Activated T-helper 1 cell treated with anti-CD3 and anti-CD28 coated beads, Interleukin-12 subunit alpha, Interleukin-12 subunit beta, Interleukin-2, Interleukin-4 antibody, amounts not matched to agents 30 ng/mL and 10 ng/mL and 1 ng/mL, durations not matched to agents 14 hours and 24 hours and 36 hours (primary cell): ENCODE measurements at regions not wholly inside any gene's neighbourhood (a gene's known extent, or its start where the extent isn't known, plus 50 kb on each side); places are given as distances from the start of the nearest gene placed in this dataset.

Experiments
- DNase-seq: peaks from one replicate; pipeline ENCODE4 v3.0.0; 2021; ENCODE audit warnings: low spot score
- H3K27ac Mint-ChIP-seq: one replicate; pipeline ENCODE4 v1.8.0; 2021; ENCODE audit warnings: mild to moderate bottlenecking, mixed read lengths
- H3K27me3 Mint-ChIP-seq: one replicate; pipeline ENCODE4 v1.8.0; 2022; ENCODE audit warnings: mild to moderate bottlenecking, moderate library complexity, mixed read lengths; ENCODE audit not compliant: insufficient read depth
- H3K36me3 Mint-ChIP-seq: one replicate; pipeline ENCODE4 v1.8.0; 2021; ENCODE audit warnings: low read depth, mixed read lengths
- H3K4me1 Mint-ChIP-seq: one replicate; pipeline ENCODE4 v1.8.0; 2021; ENCODE audit warnings: low read depth, mixed read lengths
- H3K4me3 Mint-ChIP-seq: one replicate; pipeline ENCODE4 v1.8.0; 2021; ENCODE audit warnings: mild to moderate bottlenecking, moderate library complexity, mixed read lengths
- H3K9me3 Mint-ChIP-seq: one replicate; pipeline ENCODE4 v1.8.0; 2021; ENCODE audit warnings: mixed read lengths
- intact Hi-C: fragments of 100-400 bp; cut with micrococcal nuclease; formaldehyde crosslinking; loops from one replicate; pipeline ENCODE4 v1.15.1; 2024

DNA sequence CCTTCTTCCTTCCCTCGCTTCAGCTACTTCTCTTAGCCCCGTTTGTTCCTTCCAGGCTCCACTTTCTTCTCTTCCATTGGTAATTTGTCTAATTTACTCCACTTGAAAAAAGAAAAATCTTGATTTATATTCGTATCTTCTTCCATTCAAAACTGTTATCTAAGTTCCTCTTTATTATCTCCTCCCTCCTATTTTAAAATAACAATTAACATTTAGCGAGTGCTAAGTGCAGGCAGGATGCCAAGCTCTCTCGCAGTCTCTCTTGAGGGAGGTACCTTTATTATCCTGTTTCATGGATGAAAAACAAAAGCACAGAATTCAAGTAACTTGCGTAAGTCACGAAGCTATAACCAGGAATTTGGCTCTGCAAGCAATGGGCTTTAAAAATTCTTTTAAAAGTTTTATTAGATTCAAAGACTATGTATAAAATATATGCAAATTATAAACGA is 418.9 kb upstream of the NAALADL2 start:
- no peak overlapping the region for H3K27ac Mint-ChIP-seq
- H3K36me3 Mint-ChIP-seq, result no peaks in the 10 kb centered on the region
- peak overlapping the region; percentile 43 for H3K4me3 Mint-ChIP-seq
- H3K4me1 Mint-ChIP-seq, result peaks cover 10% of the 10 kb centered on the region
- no peaks in the 10 kb centered on the region for H3K9me3 Mint-ChIP-seq
- H3K27me3 Mint-ChIP-seq, result peaks cover 19% of the 10 kb centered on the region
- no peak for DNase-seq
- intact Hi-C loops, result loop anchor here (5.0 kb wide), 1 partner anchor 1043 kb away; the partner anchor contains the start of gene NLGN1

DNA sequence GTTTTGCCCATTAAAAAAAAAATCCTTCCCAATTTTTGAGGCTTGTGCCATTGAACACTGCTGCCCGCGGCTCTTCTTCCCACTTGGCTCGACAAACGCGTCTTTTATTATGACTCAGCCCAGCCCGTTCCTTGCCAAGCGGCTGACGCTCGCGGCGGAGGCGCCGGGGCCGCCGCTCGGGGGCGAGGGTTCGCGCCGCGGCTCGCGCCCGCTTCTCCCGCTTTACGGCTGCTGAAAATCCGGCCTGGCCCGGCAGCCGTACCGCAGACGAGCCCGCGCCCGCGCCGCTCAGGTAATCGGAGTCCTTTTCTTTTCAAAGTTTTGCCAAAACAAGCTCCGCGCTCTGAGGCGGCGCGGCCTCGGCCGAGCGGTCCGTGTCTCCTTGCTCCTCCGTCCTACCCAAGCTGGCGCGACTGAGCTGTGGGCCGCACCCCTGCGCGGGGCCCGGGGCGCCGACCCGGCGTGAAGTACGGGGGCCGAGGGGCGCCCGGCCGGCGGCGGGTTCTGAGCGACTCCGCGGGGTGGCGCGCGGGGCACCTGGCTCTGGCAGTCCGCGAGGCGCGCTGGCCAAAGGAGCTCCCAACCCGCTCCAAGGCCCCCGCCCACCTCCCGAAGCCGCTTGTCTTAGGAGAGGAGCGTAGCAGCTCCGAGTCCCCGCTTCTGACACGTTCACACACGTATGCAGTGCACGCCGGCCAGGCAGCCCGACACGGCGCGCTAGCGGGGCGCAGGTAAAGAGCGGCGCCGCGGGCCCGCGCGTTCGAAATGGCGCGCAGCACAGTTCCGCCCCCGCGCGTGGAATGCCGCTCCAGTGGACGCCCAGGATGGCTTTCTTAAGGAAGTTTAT is 418.2 kb upstream of the NAALADL2 start:
- no peaks in the 10 kb centered on the region for H3K9me3 Mint-ChIP-seq
- peak; percentile 19 for DNase-seq
- H3K4me1 Mint-ChIP-seq, result peaks cover 10% of the 10 kb centered on the region
- H3K4me3 Mint-ChIP-seq, result peak overlapping the region; percentile 76
- intact Hi-C loops, result loop anchor here (5.0 kb wide), 1 partner anchor 1044 kb away; the partner anchor contains the start of gene NLGN1
- no peaks in the 10 kb centered on the region for H3K36me3 Mint-ChIP-seq
- H3K27me3 Mint-ChIP-seq, result peaks cover 19% of the 10 kb centered on the region
- H3K27ac Mint-ChIP-seq, result no peak overlapping the region

DNA sequence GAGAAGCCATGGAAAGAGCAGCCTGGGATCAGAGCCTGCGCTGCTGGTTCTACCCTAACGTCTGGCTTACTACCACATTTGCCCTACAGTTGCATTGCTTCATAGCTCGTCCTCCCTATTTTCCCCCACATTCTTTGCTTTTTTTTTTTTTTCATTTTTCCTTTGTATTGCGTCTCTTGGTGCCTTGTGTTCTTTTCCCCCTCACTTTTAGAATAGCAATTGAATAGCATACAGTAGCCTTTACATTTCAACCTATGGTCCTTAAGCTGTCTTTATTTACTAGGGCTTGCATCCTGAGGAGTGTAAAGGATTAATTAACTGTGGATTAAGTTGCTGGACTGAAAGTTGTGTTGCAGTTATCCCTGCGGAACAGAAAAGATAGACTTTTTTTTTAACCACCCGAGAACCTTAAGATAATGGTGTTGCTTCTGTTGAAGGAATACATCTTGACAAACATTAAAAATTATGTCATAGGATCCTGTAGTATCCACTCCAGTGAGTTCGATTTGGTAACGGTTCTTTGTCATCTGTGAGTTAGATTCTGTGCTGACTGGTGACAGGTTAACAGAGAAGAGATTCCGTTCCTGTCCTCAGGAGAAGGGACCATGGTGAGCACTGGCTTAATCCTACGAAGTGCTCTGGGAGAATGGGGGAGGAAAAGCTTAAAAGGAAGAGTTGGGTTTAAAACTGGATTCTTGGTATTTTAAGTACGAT is 417.4 kb upstream of the NAALADL2 start:
- Mint-ChIP-seq H3K27me3 (peaks cover 19% of the 10 kb centered on the region), H3K27ac (no peak overlapping the region), H3K4me1 (peaks cover 10% of the 10 kb centered on the region), H3K4me3 (peak overlapping the region; percentile 76), H3K9me3 (no peaks in the 10 kb centered on the region), H3K36me3 (no peaks in the 10 kb centered on the region)
- intact Hi-C loops, result loop anchor here (5.0 kb wide), 1 partner anchor 1044 kb away; the partner anchor contains the start of gene NLGN1
- no peak for DNase-seq

DNA sequence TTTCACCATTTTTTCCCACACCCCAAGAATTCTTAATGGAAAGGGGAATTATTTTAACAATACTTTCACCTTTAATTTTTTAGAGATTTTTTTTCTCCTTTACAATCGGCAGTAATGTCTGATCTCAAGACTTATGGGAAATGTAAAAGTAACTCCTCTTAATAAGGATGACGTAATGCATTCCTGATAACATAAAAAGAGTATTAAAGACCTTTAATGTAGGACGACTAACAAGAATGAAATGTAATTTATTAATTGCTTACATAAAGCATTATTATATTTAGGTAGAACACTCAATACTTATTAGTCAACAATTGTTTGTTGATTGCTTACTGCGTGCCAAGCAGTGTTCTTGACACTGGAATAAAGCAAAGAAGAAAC is 416.8 kb upstream of the NAALADL2 start:
- Mint-ChIP-seq H3K9me3 (no peaks in the 10 kb centered on the region), H3K36me3 (no peaks in the 10 kb centered on the region), H3K27ac (no peak overlapping the region), H3K27me3 (peaks cover 19% of the 10 kb centered on the region), H3K4me1 (peaks cover 10% of the 10 kb centered on the region), H3K4me3 (no peak overlapping the region)
- no peak for DNase-seq
- intact Hi-C loops, result loop anchor here (5.0 kb wide), 1 partner anchor 1045 kb away; the partner anchor contains the start of gene NLGN1

DNA sequence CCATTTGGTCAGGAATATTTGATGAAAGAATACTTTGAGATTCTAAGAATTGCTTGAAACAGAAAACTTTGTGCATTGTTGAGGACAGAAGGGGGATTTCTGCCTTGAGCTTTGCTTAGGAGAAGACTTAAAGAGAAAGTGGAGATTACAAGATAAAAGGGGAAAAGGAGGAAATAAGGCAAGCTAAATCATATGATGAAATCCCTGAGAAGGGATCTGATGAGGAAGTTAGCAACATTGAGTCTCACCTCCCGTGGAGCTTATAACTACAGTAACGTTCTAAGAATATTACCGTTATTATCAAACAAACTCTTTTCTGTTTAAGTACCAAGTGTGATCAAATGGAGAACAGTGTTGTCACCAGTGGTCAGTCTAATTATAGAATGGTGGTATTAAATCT is 414.7 kb upstream of the NAALADL2 start:
- Mint-ChIP-seq H3K9me3 (peaks cover 6% of the 10 kb centered on the region), H3K36me3 (no peaks in the 10 kb centered on the region), H3K27me3 (peaks cover 16% of the 10 kb centered on the region), H3K27ac (no peak overlapping the region), H3K4me1 (peaks cover 10% of the 10 kb centered on the region), H3K4me3 (no peak overlapping the region)
- intact Hi-C loops, result loop anchor here (5.0 kb wide), 1 partner anchor 1047 kb away; the partner anchor contains the start of gene NLGN1
- DNase-seq, result no peak

DNA sequence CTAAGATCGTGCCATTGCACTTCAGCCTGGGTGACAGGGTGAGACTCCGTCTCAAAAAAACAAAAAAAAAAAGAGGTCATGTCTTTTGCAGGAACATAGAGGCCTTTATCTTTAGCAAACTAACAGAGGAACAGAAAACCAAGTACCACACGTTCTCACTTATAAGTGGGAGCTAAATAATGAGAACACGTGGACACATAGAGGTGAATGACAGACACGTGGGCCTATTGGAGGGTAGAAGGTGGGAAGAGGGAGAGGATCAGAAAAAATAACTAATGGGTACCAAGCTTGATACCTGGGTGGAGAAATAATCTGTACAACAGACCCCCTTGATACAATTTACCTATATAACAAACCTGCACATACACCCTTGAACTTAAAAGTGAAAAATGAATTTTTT is 401.4 kb upstream of the NAALADL2 start:
- Mint-ChIP-seq H3K36me3 (no peaks in the 10 kb centered on the region), H3K4me3 (no peak overlapping the region), H3K9me3 (no peaks in the 10 kb centered on the region), H3K27ac (no peak overlapping the region), H3K4me1 (no peaks in the 10 kb centered on the region), H3K27me3 (no peaks in the 10 kb centered on the region)
- intact Hi-C loops, result no loop called here
- no peak for DNase-seq

DNA sequence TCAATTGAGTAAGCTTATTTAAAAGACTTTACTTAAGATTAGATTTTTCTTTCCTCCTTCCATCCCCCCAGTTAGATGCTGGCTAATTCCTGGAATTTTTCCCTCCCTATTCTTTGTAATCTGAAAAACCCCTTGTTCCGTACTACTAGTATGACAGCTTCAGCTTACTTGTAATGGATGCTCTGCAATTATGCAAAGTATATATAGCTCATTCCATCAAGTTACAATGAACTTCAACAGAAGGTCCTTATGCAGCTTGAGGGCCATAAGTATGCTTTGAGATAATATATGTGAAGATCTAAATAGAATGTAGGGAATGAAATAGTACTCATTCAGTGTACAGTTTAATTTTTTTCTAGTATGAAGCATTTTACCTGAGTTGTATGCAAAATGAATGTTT is 398.3 kb upstream of the NAALADL2 start:
- H3K27ac Mint-ChIP-seq, result no peak overlapping the region
- no peaks in the 10 kb centered on the region for H3K27me3 Mint-ChIP-seq
- no peaks in the 10 kb centered on the region for H3K9me3 Mint-ChIP-seq
- DNase-seq, result no peak
- no peaks in the 10 kb centered on the region for H3K36me3 Mint-ChIP-seq
- H3K4me1 Mint-ChIP-seq, result no peaks in the 10 kb centered on the region
- intact Hi-C loops, result no loop called here
- no peak overlapping the region for H3K4me3 Mint-ChIP-seq

DNA sequence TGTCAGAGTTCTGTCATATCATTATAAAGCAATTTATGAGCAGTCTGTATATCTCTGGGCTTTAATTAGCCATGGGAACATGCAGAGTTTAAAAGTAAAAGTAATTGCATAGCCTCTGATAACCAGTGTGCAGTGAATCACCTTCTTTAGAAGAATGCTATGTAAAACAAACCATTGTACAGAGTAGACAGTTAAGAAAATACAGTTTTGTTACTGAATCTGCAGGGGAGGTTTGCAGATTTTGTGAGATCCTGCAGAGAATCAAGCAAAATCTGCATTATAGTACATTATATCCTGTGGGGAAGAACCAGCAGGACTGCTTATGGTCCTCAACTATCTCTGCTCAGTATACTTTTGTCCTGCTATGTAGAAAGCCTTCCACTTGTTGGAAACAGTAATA is 396.2 kb upstream of the NAALADL2 start:
- no peaks in the 10 kb centered on the region for H3K4me1 Mint-ChIP-seq
- no peak overlapping the region for H3K4me3 Mint-ChIP-seq
- DNase-seq, result no peak
- H3K27me3 Mint-ChIP-seq, result no peaks in the 10 kb centered on the region
- H3K36me3 Mint-ChIP-seq, result no peaks in the 10 kb centered on the region
- intact Hi-C loops, result no loop called here
- H3K27ac Mint-ChIP-seq, result no peak overlapping the region
- no peaks in the 10 kb centered on the region for H3K9me3 Mint-ChIP-seq

DNA sequence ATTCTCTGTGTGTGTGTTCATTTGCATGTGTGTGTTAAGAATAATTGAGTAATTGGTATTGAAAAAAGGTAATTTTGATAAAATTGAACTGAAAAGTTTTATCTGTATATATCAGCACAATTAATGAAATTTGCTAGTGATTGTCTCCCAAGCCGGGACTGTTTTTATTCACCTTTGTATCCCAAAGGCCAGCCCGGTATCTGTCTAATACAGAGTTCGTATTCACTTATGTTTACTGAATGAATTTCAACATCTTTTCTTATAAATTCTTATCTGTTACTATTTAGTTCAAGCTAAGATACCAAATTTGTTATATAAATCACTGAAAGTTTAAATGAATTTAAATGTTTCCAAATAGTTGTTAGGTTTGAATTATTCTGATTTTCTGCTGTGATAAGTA is 394.0 kb upstream of the NAALADL2 start:
- intact Hi-C loops, result no loop called here
- no peak overlapping the region for H3K27ac Mint-ChIP-seq
- H3K4me3 Mint-ChIP-seq, result no peak overlapping the region
- H3K9me3 Mint-ChIP-seq, result no peaks in the 10 kb centered on the region
- H3K27me3 Mint-ChIP-seq, result no peaks in the 10 kb centered on the region
- DNase-seq, result no peak
- no peaks in the 10 kb centered on the region for H3K4me1 Mint-ChIP-seq
- H3K36me3 Mint-ChIP-seq, result no peaks in the 10 kb centered on the region

DNA sequence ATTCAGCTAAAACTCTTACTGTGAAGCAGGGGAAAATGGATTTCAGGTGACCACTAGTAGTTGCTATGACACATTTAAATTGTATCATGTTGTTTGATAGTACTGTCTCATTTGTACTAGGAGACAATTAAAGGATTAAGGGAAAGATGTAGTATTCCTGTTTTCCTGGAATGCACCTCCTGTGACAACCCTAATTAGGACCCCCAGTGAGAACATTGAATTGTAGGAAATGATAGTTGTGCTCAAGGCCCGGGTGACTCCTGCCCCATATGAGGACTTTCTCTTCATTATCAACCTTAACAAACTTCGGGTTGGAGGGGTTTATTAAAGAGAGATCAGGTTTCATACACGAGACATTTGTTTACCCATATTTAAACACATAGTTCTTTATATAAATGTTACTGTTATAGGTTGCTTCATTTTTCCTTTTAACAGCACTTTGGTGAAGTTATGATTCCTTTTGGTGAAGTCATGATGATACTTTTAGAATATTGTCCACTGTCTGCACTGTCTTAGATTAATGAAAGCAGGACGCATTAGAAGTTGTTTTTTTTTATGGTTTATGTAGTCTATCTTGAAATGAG is 392.6 kb upstream of the NAALADL2 start:
- Mint-ChIP-seq H3K4me1 (no peaks in the 10 kb centered on the region), H3K27me3 (no peaks in the 10 kb centered on the region), H3K4me3 (no peak overlapping the region), H3K9me3 (no peaks in the 10 kb centered on the region), H3K27ac (no peak overlapping the region), H3K36me3 (no peaks in the 10 kb centered on the region)
- intact Hi-C loops, result no loop called here
- DNase-seq, result no peak

DNA sequence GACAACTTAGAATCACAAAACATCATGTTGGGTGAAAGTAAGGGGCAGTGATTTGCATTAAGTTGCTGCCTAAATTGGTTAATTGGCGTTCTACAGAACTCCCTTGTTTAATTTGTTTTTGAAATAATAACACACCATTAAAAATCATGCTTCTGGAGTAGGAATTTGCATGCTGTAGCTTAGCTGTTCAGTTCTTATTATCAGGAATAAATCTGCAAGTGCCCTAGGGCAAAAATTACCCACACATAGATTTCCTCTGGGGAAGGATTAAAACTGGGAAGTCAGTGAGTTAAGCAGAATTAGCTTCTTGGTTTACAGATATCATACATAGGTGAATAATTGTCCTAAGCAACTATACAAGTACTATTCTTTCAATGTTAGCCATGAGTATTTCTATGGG is 381.6 kb upstream of the NAALADL2 start:
- no peak overlapping the region for H3K27ac Mint-ChIP-seq
- intact Hi-C loops, result no loop called here
- no peaks in the 10 kb centered on the region for H3K4me1 Mint-ChIP-seq
- no peak overlapping the region for H3K4me3 Mint-ChIP-seq
- H3K36me3 Mint-ChIP-seq, result no peaks in the 10 kb centered on the region
- H3K27me3 Mint-ChIP-seq, result no peaks in the 10 kb centered on the region
- no peak for DNase-seq
- no peaks in the 10 kb centered on the region for H3K9me3 Mint-ChIP-seq

DNA sequence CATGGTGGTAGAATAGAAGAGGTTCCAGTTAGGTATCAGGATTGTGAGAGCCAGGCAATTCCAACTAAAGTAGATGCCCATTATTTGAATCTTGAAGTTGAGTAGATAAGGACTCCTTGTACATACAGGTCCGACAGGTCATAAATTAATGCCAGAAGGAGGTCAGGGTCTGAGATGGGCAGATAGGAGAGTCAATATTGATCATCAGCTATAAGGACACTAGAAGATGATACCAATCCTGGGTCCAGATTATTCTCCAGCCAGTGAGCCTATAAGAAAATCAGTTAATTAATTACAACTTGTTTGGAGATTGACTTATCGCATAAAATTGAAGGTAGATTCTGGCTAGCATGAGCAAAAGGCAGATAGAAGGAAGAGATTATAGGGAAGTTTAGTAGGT is 378.4 kb upstream of the NAALADL2 start:
- no peaks in the 10 kb centered on the region for H3K9me3 Mint-ChIP-seq
- H3K4me1 Mint-ChIP-seq, result no peaks in the 10 kb centered on the region
- no peak overlapping the region for H3K27ac Mint-ChIP-seq
- H3K4me3 Mint-ChIP-seq, result no peak overlapping the region
- intact Hi-C loops, result no loop called here
- no peak for DNase-seq
- H3K36me3 Mint-ChIP-seq, result no peaks in the 10 kb centered on the region
- no peaks in the 10 kb centered on the region for H3K27me3 Mint-ChIP-seq

DNA sequence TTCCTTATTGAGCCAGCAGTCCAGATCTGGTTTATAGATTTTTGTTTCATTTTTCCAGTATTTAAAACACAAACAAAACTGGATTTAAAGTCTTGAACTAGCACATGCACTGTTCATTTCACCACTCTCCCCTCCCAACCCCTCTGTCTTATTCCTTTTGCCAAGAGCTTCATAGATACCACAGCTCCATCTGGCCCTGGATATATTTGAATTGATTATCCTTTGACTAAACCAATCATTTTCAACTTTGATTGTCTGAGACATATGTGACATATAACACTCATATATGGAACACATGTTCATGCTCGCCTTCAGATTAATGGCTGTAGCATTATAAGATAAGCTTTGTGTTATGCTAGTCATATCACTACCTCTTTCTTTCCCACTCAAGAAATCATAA is 376.6 kb upstream of the NAALADL2 start:
- intact Hi-C loops, result no loop called here
- no peak overlapping the region for H3K27ac Mint-ChIP-seq
- H3K27me3 Mint-ChIP-seq, result no peaks in the 10 kb centered on the region
- H3K4me1 Mint-ChIP-seq, result no peaks in the 10 kb centered on the region
- H3K4me3 Mint-ChIP-seq, result no peak overlapping the region
- no peaks in the 10 kb centered on the region for H3K36me3 Mint-ChIP-seq
- H3K9me3 Mint-ChIP-seq, result no peaks in the 10 kb centered on the region
- DNase-seq, result no peak
